Lower lobe of right lung (tissue), 2 donors: ENCODE measurements at regions not wholly inside any gene's neighbourhood (a gene's known extent, or its start where the extent isn't known, plus 50 kb on each side); places are given as distances from the start of the nearest gene placed in this dataset.

ENCODE experiments used
- ATAC-seq, 2 donors: fragments of 200-7000 bp; cut with Tn5 transposase; one replicate each; pipeline ENCODE4 v1.9.1; 2020 to 2022; ENCODE audit warnings: mild to moderate bottlenecking in 2 of 2, moderate library complexity in 2 of 2
- DNase-seq: peaks from one replicate; pipeline ENCODE4 v3.0.0-alpha.2; 2020
- H3K27ac ChIP-seq: fragments of 200-600 bp; one replicate; pipeline ENCODE4 v1.8.0; 2022
- H3K27me3 ChIP-seq: fragments of 200-600 bp; one replicate; pipeline ENCODE4 v1.8.0; 2022; ENCODE audit warnings: low read depth
- H3K36me3 ChIP-seq: fragments of 200-600 bp; one replicate; pipeline ENCODE4 v1.8.0; 2022; ENCODE audit warnings: mild to moderate bottlenecking
- H3K4me1 ChIP-seq: fragments of 200-600 bp; one replicate; pipeline ENCODE4 v1.8.0; 2022
- H3K4me3 ChIP-seq: fragments of 200-600 bp; one replicate; pipeline ENCODE4 v1.8.0; 2022; ENCODE audit warnings: mild to moderate bottlenecking
- H3K9me3 ChIP-seq: fragments of 200-600 bp; one replicate; pipeline ENCODE4 v1.8.0; 2022
- CTCF ChIP-seq: fragments of 200-600 bp; IDR thresholded peaks from one replicate; pipeline ENCODE4 v1.8.0; 2022; ENCODE audit warnings: antibody characterized with exemption, mild to moderate bottlenecking
- intact Hi-C: fragments of 100-400 bp; cut with DNase I; formaldehyde crosslinking; loops from one replicate; pipeline ENCODE4 v1.11.0; 2022
- donor health status: DM: no; HTN: yes; CAD: no; lungs with severe emphysema.

- no peaks in the 10 kb centered on the region for H3K27me3 ChIP-seq
- H3K4me1 ChIP-seq = no peaks in the 10 kb centered on the region
- ATAC-seq (no peak), DNase-seq (no peak)
- peaks cover 11% of the 10 kb centered on the region for H3K9me3 ChIP-seq
- no peak overlapping the region for H3K4me3 ChIP-seq
- intact Hi-C loops = no loop called here
- no peaks in the 10 kb centered on the region for H3K36me3 ChIP-seq
- TF ChIP-seq CTCF = no peak
- H3K27ac ChIP-seq = no peak overlapping the region
Observed at GRCh38 chr10:36455526-36456133, 669.8 kb upstream of the ANKRD30A start.

- Histone ChIP-seq H3K9me3 (peaks cover 4% of the 10 kb centered on the region), H3K4me3 (no peak overlapping the region), H3K36me3 (no peaks in the 10 kb centered on the region), H3K27me3 (no peaks in the 10 kb centered on the region), H3K4me1 (peaks cover 3% of the 10 kb centered on the region), H3K27ac (no peak overlapping the region)
- intact Hi-C loops = no loop called here
- ATAC-seq = no peak
- no peak for TF ChIP-seq CTCF
- no peak for DNase-seq
Observed at GRCh38 chr10:36452851-36453250, 672.5 kb upstream of the ANKRD30A start.

DNA sequence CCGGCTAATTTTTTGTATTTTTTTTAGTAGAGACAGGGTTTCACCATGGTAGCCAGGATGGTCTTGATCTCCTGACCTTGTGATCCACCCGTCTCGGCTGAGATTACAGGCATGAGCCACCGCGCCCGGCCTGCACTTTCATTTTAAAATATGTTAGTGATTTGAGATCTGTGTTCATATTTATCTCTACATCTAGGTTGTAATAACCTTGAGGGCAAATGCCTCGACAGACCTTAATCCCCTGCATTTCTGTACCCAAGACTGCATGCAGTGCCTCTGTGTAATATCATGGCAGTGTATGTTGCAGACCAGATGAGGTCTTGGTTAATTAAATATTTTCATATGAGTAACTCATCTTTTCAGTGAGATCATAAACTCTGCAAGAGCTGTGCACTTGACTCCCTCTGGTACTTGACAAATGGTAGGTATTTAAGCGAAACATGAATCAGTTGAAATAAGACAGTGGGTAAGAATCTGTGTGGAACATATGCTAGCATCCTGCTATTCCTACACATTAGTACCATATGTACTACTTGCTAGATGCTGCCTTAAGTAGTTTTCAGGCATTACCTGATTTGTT is 673.9 kb upstream of the ANKRD30A start:
- ATAC-seq (no peak), DNase-seq (no peak)
- no peaks in the 10 kb centered on the region for H3K27me3 ChIP-seq
- intact Hi-C loops = no loop called here
- no peaks in the 10 kb centered on the region for H3K36me3 ChIP-seq
- H3K4me1 ChIP-seq = peaks cover 3% of the 10 kb centered on the region
- no peaks in the 10 kb centered on the region for H3K9me3 ChIP-seq
- TF ChIP-seq CTCF = no peak
- no peak overlapping the region for H3K4me3 ChIP-seq
- H3K27ac ChIP-seq = no peak overlapping the region

GRCh38 chr10:36450380-36450779 is 675.0 kb upstream of the ANKRD30A start:
- Histone ChIP-seq H3K27me3 (no peaks in the 10 kb centered on the region), H3K9me3 (no peaks in the 10 kb centered on the region), H3K4me3 (no peak overlapping the region), H3K4me1 (peaks cover 3% of the 10 kb centered on the region), H3K36me3 (no peaks in the 10 kb centered on the region), H3K27ac (no peak overlapping the region)
- no peak for DNase-seq
- intact Hi-C loops = no loop called here
- ATAC-seq = peak; percentile 41 to 52
- no peak for TF ChIP-seq CTCF

- Histone ChIP-seq H3K4me3 (no peak overlapping the region), H3K27me3 (no peaks in the 10 kb centered on the region), H3K36me3 (no peaks in the 10 kb centered on the region), H3K4me1 (peaks cover 3% of the 10 kb centered on the region), H3K27ac (no peak overlapping the region), H3K9me3 (no peaks in the 10 kb centered on the region)
- ATAC-seq = no peak
- intact Hi-C loops = no loop called here
- TF ChIP-seq CTCF = no peak
- DNase-seq = no peak
Observed at GRCh38 chr10:36448760-36449691, 676.4 kb upstream of the ANKRD30A start.
